Ishikawa (cell line): ENCODE measurements at regions not wholly inside any gene's neighbourhood (a gene's known extent, or its start where the extent isn't known, plus 50 kb on each side); places are given as distances from the start of the nearest gene placed in this dataset.

ENCODE experiments used
- CEBPB ChIP-seq: IDR thresholded peaks from 2 replicates; pipeline ENCODE4 v1.6.1; 2012
- CREB1 ChIP-seq: IDR thresholded peaks from 2 replicates; pipeline ENCODE4 v1.6.1; 2012; ENCODE audit warnings: low read depth
- EP300 ChIP-seq: IDR thresholded peaks from 2 replicates; pipeline ENCODE4 v1.6.1; 2012; ENCODE audit warnings: borderline replicate concordance
- FOXM1 ChIP-seq: IDR thresholded peaks from 2 replicates; pipeline ENCODE4 v1.6.1; 2012; ENCODE audit warnings: low read depth, borderline replicate concordance
- NFIC ChIP-seq: IDR thresholded peaks from 2 replicates; pipeline ENCODE4 v1.6.1; 2012
- RAD21 ChIP-seq: IDR thresholded peaks from 2 replicates; pipeline ENCODE4 v1.6.1; 2012; ENCODE audit warnings: low read depth
- TAF1 ChIP-seq: IDR thresholded peaks from 2 replicates; pipeline ENCODE4 v1.6.1; 2012; ENCODE audit warnings: low read depth, mild to moderate bottlenecking
- TEAD4 ChIP-seq: IDR thresholded peaks from 2 replicates; pipeline ENCODE4 v1.6.1; 2012
- YY1 ChIP-seq: IDR thresholded peaks from 2 replicates; pipeline ENCODE4 v1.6.1; 2012; ENCODE audit warnings: low read depth
- TF ChIP-seq, protein P1 (sequence below): IDR thresholded peaks from 2 replicates; pipeline ENCODE4 v1.6.1; 2012
- TF ChIP-seq, protein P2 (sequence below): IDR thresholded peaks from 2 replicates; pipeline ENCODE4 v1.6.1; 2012; ENCODE audit warnings: low read depth, mild to moderate bottlenecking

DNA sequence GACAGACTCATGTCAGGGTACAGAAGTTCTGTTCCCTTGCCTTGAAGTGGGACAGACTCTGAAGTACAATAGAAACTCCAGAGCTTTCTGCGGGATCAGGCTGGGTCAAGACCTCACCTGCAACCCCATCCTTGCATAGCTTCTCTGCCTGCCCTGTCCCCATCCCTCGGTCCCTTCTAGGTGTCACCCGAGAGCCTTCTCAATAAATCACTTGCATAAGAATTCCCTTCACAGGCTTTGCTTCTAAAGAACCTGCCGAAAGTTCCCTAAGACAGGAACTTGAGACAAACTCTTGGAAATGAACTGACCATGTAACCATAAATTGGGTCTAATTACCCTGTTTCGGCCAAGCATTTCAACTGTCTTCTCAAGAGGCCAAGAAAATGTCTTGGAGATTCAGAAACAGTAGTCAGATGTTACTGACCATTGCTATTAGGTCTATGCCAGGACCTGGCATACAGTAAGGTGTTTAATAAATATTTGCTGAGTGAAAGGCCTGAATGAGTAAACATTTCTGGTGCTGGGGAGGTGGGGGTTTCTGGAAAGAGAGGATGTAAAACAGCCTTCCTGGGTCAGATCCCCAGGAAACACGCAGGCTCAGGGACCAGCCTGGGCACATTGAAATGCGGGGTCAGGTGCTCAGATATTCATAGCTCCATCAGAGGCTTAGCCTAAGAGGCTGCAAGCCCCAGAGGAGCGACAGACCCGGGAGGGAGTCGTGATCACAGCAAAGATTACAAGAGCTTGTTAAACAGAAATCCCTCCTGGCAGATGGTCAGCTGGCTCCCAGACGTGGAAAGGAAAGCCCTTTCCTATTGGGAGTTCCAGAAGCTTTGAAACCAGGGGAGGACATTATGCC lies 226.2 kb upstream of the LHX5 start:
- TF ChIP-seq, protein P1, sequence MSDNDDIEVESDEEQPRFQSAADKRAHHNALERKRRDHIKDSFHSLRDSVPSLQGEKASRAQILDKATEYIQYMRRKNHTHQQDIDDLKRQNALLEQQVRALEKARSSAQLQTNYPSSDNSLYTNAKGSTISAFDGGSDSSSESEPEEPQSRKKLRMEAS: no peak
- TF ChIP-seq CEBPB: no peak
- TF ChIP-seq CREB1: no peak
- TF ChIP-seq TAF1: no peak
- TF ChIP-seq, protein P2, sequence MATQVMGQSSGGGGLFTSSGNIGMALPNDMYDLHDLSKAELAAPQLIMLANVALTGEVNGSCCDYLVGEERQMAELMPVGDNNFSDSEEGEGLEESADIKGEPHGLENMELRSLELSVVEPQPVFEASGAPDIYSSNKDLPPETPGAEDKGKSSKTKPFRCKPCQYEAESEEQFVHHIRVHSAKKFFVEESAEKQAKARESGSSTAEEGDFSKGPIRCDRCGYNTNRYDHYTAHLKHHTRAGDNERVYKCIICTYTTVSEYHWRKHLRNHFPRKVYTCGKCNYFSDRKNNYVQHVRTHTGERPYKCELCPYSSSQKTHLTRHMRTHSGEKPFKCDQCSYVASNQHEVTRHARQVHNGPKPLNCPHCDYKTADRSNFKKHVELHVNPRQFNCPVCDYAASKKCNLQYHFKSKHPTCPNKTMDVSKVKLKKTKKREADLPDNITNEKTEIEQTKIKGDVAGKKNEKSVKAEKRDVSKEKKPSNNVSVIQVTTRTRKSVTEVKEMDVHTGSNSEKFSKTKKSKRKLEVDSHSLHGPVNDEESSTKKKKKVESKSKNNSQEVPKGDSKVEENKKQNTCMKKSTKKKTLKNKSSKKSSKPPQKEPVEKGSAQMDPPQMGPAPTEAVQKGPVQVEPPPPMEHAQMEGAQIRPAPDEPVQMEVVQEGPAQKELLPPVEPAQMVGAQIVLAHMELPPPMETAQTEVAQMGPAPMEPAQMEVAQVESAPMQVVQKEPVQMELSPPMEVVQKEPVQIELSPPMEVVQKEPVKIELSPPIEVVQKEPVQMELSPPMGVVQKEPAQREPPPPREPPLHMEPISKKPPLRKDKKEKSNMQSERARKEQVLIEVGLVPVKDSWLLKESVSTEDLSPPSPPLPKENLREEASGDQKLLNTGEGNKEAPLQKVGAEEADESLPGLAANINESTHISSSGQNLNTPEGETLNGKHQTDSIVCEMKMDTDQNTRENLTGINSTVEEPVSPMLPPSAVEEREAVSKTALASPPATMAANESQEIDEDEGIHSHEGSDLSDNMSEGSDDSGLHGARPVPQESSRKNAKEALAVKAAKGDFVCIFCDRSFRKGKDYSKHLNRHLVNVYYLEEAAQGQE: no peak
- TF ChIP-seq RAD21: no peak
- TF ChIP-seq YY1: no peak
- TF ChIP-seq TEAD4: no peak
- TF ChIP-seq NFIC: no peak
- no peak for TF ChIP-seq FOXM1
- no peak for TF ChIP-seq EP300
